Osteoblast (primary cell): ENCODE measurements at regions not wholly inside any gene's neighbourhood (a gene's known extent, or its start where the extent isn't known, plus 50 kb on each side); places are given as distances from the start of the nearest gene placed in this dataset.
"Not testable (repeated sequence)": the region's sequence is repeated elsewhere in the genome, so short reads cannot be mapped to it uniquely, and the experiment has no call there.

ENCODE experiments used
- DNase-seq: peaks from one replicate; pipeline ENCODE4 v3.0.0; 2011; ENCODE audit warnings: low spot score, mixed read lengths; ENCODE audit not compliant: insufficient read length; ENCODE audit errors: missing footprints
- H2AFZ ChIP-seq: 2 replicates; pipeline ENCODE4 v1.6.0; 2011; ENCODE audit warnings: mild to moderate bottlenecking, low read length
- H3K27ac ChIP-seq: 2 replicates; pipeline ENCODE4 v1.5.1; 2011; ENCODE audit warnings: mild to moderate bottlenecking, low read depth, low read length, moderate library complexity
- H3K27me3 ChIP-seq: 2 replicates; pipeline ENCODE4 v1.6.0; 2012; ENCODE audit warnings: mild to moderate bottlenecking, control low read depth, inconsistent platforms, low read length, moderate library complexity; ENCODE audit not compliant: insufficient read depth
- H3K36me3 ChIP-seq: 2 replicates; pipeline ENCODE4 v1.5.1; 2011; ENCODE audit warnings: mild to moderate bottlenecking, low read length, control low read depth, moderate library complexity; ENCODE audit not compliant: insufficient read depth
- H3K4me1 ChIP-seq: 2 replicates; pipeline ENCODE4 v1.5.1; 2011; ENCODE audit warnings: mild to moderate bottlenecking, low read length, control low read depth, moderate library complexity; ENCODE audit not compliant: insufficient read depth
- H3K4me2 ChIP-seq: 2 replicates; pipeline ENCODE4 v1.6.0; 2011; ENCODE audit warnings: mild to moderate bottlenecking, low read length; ENCODE audit not compliant: insufficient read depth
- H3K4me3 ChIP-seq: fragments of 200-600 bp; sonication (generic); 3 replicates; pipeline ENCODE4 v1.5.1; 2012; ENCODE audit warnings: mild to moderate bottlenecking, low read length, inconsistent platforms; ENCODE audit not compliant: insufficient read depth
- H3K79me2 ChIP-seq: 2 replicates; pipeline ENCODE4 v1.6.0; 2012; ENCODE audit warnings: mild to moderate bottlenecking, low read length, control low read depth, inconsistent platforms; ENCODE audit not compliant: insufficient read depth
- H3K9me3 ChIP-seq: 2 replicates; pipeline ENCODE4 v1.5.1; 2011; ENCODE audit warnings: low read depth, low read length, control low read depth
- H4K20me1 ChIP-seq: 2 replicates; pipeline ENCODE4 v1.6.0; 2012; ENCODE audit warnings: mild to moderate bottlenecking, low read length, control low read depth; ENCODE audit not compliant: insufficient read depth

GRCh38 chr14:106329243-106329642 is 802.9 kb downstream of the TMEM121 start:
- not testable (repeated sequence) for H3K4me1 ChIP-seq, H3K79me2 ChIP-seq, H3K4me2 ChIP-seq, H3K27ac ChIP-seq, H3K36me3 ChIP-seq, H3K4me3 ChIP-seq, DNase-seq, H3K9me3 ChIP-seq, H3K27me3 ChIP-seq, H4K20me1 ChIP-seq, H2AFZ ChIP-seq

DNA sequence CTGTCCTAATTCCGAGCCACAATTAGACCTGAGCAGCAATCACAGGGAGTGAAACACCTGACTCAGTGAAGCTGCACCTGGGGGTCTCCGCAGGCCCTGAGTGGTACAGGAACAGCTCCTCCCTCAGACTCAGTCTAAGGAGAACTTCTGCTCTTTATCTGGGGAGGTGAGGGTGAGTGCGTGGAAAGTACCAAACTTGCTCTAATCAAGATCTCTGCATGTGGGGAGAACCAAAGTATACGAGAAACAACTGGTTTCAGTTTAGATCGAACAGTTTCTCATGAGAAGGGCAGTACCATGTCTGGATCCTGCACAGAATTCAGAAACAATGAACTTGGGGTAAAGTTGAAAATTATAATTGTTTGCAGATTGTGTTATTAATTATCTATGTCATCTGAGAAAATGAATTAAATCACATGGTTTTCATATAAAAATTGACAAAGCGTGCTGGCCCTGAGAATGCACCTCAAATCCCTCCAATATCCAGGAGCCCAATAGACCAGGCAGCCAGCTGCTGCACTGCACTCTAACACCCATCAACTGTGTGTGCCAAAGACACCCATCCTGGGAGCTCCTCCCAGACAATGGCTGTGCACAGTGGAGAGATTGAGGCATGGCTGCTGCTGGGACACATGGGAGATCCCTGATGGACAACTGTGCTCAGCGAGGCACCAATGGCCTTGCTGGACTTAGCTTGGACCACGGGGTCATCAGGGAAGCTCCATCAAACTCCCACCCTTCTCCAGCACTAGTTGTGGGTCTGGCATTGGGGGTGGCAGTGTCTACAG is 803.8 kb downstream of the TMEM121 start:
- H3K4me1 ChIP-seq, H3K36me3 ChIP-seq, H4K20me1 ChIP-seq, H3K79me2 ChIP-seq, H3K4me2 ChIP-seq, H3K27me3 ChIP-seq, H3K9me3 ChIP-seq, H3K27ac ChIP-seq, H3K4me3 ChIP-seq, H2AFZ ChIP-seq, DNase-seq: not testable (repeated sequence)

DNA sequence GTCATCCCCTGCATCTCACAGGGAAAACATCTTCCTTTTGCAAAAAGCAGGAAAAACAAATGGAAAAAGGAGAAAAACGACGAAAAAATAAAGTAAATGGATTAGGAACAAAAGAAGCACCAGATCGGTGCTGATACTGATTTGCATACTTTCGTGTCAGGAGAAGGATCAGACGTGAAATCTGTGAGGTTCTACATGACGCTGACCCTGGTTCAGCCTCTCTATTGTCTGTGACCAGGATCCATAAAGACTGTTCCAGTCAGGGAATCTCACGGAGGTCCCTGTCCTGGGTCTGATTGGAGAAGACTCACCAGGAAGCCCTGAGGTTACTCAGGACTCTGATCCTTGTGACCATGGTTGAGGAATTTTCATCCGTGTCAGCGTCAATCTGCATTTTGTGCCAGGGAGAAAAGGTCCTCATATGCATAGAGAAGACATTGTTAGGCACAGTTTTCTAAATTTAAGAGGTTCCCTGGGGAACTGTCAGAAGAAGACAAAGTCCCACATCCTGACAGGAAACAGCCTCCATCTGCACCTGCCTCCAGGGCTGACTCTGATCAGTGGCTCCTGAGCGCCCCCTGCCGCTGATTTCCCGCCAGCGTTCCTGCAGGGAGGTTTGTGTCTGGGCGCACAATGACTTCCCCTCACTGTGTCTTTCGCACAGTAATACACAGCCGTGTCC is 808.2 kb downstream of the TMEM121 start:
- not testable (repeated sequence) for H3K4me1 ChIP-seq, H2AFZ ChIP-seq, H3K27ac ChIP-seq, H3K9me3 ChIP-seq, H3K4me3 ChIP-seq, H3K36me3 ChIP-seq, H3K4me2 ChIP-seq, H3K79me2 ChIP-seq, H4K20me1 ChIP-seq, DNase-seq, H3K27me3 ChIP-seq

DNA sequence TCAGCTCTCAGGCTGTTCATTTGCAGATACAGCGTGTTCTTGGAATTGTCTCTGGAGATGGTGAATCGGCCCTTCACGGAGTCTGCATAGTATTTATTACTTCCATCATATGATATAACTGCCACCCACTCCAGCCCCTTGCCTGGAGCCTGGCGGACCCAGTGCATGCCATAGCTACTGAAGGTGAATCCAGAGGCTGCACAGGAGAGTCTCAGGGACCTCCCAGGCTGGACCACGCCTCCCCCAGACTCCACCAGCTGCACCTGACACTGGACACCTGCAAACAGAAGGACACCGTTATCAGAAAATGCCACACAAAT is 808.7 kb downstream of the TMEM121 start:
- not testable (repeated sequence) for H3K4me2 ChIP-seq, H3K27me3 ChIP-seq, H3K27ac ChIP-seq, H3K36me3 ChIP-seq, H2AFZ ChIP-seq, H3K9me3 ChIP-seq, H4K20me1 ChIP-seq, H3K4me3 ChIP-seq, H3K4me1 ChIP-seq, DNase-seq, H3K79me2 ChIP-seq

GRCh38 chr14:106338775-106339174 is 812.4 kb downstream of the TMEM121 start:
- not testable (repeated sequence) for H2AFZ ChIP-seq, H3K4me1 ChIP-seq, H3K27ac ChIP-seq, H3K27me3 ChIP-seq, DNase-seq, H3K4me3 ChIP-seq, H3K9me3 ChIP-seq, H4K20me1 ChIP-seq, H3K4me2 ChIP-seq, H3K36me3 ChIP-seq, H3K79me2 ChIP-seq

GRCh38 chr14:106340658-106341057 is 814.3 kb downstream of the TMEM121 start:
- H3K27me3 ChIP-seq, H3K9me3 ChIP-seq, H3K79me2 ChIP-seq, H3K4me3 ChIP-seq, H3K36me3 ChIP-seq, DNase-seq, H3K27ac ChIP-seq, H3K4me1 ChIP-seq, H3K4me2 ChIP-seq, H4K20me1 ChIP-seq, H2AFZ ChIP-seq: not testable (repeated sequence)

DNA sequence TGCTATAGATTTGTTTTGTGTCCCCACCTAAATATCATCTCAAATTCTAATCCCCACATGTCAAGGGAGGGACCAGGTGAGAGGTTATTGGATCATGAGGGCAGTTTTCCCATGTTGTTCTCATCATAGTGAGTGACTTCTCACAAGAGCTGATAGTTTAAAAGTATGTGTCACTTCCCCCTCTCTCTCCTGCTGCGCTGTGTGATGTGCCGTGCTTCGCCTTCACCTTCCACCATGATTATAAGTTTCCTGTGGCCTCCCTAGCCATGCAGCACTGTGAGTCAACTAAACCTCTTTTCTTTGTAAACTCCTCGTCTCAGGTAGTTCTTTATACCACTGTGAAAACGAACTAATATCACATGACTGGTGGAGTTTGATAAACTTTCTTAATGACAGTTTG is 814.8 kb downstream of the TMEM121 start:
- H3K9me3 ChIP-seq, H3K79me2 ChIP-seq, DNase-seq, H3K4me2 ChIP-seq, H3K4me1 ChIP-seq, H3K36me3 ChIP-seq, H2AFZ ChIP-seq, H3K4me3 ChIP-seq, H3K27ac ChIP-seq, H3K27me3 ChIP-seq, H4K20me1 ChIP-seq: not testable (repeated sequence)
